HG03196 (cell line): ENCODE measurements at regions not wholly inside any gene's neighbourhood (a gene's known extent, or its start where the extent isn't known, plus 50 kb on each side); places are given as distances from the start of the nearest gene placed in this dataset.
"Not testable (repeated sequence)": the region's sequence is repeated elsewhere in the genome, so short reads cannot be mapped to it uniquely, and the experiment has no call there.

Experiments
- ATAC-seq: cut with Tn5 transposase; IDR thresholded peaks from one replicate; pipeline ENCODE4 v1.9.1; 2021; ENCODE audit not compliant: unreplicated experiment

- no peak for ATAC-seq
These were observed 237.0 kb downstream of the IKZF2 start for GRCh38 chr2:212914392-212914791.

- ATAC-seq: no peak
These were observed 237.6 kb downstream of the IKZF2 start for GRCh38 chr2:212913640-212914306.

DNA sequence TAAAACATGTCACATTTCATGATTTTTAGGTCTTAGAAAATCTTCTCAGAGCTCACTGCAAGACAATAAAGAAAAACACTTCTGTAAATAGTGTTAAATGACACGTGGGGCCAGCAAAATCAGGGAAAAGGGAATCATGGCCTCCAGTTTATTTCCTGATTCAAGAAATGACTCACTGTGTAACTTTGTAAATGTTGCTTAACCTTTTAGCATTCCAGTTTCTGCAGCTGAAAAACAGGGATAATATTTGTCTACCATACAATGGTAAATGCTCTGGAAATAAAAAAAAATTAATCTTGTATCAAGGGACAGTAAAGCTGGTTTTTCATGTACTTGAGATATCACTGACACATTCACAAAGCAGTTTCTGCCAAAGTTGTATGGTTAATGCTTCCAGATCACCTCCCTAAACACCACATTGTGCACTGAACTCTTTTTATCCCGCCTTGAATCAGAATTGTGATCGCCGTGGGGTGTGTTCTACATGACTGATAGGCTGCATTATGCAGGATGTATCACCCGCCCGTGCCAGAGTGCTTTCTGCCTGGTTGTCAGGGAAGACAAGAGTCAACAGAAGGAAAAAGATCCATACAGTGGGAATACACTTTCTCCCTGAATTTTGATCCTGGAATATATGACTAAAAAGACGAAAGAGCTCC is 238.8 kb downstream of the IKZF2 start:
- ATAC-seq: no peak

DNA sequence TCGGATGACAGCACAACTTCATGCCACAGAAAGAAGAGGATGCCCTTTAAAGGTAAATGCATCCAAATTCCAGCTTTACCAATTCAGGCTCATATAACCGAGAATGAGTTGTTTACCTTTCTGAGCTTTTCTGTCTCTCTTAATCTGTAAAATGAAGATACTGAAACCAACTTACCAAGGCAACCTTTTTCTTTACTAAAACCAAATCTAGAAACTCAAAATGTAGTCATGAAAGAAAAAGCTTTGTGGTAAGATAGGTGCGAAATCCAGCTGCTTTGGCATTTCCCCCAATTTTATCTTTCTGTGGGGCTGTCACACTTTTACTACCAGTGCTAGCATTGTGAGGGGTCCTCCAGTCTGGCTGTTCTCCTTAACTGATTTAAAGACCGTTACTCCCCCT is 240.4 kb downstream of the IKZF2 start:
- ATAC-seq: peak; percentile 31

DNA sequence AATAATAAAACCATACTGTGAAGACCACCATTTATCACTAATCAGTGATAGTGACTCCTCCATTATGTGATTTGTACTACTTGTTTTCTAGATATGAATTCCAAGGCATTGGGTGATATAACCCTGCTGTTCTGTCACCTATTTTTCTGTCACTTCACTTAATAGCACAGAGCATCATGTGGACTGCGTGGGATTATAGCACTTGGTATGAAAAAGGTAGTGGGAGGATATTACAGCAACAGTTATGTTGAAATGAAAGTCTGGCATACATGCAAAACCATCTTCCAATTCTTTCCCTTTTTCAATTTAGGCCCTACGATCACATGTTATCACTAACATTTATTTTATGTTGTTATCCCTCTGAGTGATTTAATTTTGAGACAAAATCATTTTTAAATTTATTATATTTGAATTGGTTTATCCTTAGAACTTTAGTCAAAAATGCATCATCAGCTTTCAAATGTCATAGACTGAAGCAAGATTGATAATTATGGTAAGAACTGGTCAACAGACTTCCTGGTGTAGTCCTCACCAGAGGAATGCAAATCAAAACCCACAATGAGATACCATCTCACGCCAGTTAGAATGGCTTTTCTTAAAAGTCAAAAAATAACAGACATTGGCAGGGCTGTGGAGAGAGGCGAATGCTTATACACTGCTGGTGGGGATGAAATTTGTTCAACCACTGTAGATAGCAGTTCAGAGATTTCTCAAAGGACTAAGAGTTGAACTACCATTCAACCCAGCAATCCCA is 242.6 kb downstream of the IKZF2 start:
- no peak for ATAC-seq

DNA sequence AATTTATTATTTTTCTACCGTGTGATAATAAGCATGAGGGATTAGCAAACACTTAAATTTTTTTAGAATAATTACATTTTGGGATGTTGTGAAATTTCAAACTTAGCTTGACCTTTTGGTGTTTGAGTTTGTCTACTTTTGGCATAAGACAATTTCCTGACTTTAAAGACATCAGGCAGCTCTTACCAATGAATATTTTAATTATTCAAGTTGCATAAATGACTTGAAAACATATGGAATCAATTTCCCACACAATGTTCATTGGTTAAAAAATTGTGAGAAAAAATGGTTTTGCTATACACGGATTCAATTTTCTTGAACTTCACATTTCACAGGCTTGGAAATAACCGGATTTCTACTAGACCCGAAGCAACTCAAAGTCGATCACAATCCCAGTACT is 243.4 kb downstream of the IKZF2 start:
- no peak for ATAC-seq

DNA sequence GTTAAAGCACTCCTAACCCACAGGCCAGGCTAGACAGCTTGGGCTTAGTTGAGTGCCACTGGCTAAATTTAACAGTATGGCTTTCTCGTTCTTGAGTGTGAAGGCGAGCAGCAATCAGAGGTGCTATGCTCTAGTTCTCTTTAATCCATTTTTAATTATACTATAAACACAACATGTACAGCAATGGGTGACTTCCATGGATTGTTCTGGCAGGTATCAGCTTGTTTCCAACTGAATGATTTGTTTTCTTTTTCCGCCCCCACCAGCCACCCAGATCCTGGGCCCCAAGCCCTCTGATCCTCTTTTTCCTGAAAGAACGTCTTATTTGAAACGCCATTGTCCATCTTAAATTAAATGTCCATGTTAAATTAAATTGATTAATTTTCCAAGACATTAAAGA is 244.8 kb downstream of the IKZF2 start:
- ATAC-seq: no peak

GRCh38 chr2:212905640-212906201 is 245.7 kb downstream of the IKZF2 start:
- ATAC-seq: no peak

- ATAC-seq: no peak
These were observed 246.8 kb downstream of the IKZF2 start for GRCh38 chr2:212904646-212905045.

GRCh38 chr2:212903413-212903812 is 248.0 kb downstream of the IKZF2 start:
- no peak for ATAC-seq

DNA sequence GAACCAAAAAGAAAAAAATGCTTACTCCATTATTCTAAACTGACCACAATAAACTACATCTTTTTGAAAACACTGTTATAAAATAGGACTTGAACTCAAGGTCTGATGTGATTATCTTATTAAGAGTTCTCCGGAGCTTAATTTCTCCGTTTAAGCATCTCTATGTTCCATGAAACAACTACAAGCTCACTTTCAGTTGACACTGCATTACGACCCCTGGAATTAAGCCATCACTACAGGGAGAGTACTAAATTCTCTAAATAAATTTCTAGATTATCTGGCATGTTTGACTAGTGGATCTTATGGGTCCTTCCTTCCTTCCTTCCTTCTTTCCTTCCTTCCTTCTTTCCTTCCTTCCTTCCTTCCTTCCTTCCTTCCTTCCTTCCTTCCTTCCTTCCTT is 249.0 kb downstream of the IKZF2 start:
- ATAC-seq: no peak

- ATAC-seq: no peak
These were observed 249.7 kb downstream of the IKZF2 start for GRCh38 chr2:212901604-212902275.

GRCh38 chr2:212900715-212901114 is 250.7 kb downstream of the IKZF2 start:
- ATAC-seq: no peak

DNA sequence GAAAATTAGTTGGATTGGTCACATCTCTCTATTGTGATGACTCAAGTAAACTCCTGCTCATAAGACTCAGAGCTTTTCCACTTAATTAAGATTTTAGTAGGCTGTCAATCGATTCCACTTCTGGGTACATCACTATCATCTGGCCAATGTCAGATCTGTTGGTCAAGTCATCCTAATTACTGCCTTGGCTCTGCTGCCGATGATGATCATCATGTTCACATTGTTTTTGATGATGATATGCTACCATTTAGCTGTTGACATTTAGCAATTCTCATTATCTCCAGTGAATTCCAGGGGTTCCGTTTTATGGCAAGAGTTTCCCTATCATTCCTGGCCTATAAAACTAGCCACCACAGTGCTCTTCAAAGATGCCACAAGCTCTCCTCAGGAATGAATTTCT is 253.4 kb downstream of the IKZF2 start:
- no peak for ATAC-seq

- no peak for ATAC-seq
These were observed 254.1 kb downstream of the IKZF2 start for GRCh38 chr2:212897296-212897695.

- no peak for ATAC-seq
These were observed 257.4 kb downstream of the IKZF2 start for GRCh38 chr2:212894026-212894425.

DNA sequence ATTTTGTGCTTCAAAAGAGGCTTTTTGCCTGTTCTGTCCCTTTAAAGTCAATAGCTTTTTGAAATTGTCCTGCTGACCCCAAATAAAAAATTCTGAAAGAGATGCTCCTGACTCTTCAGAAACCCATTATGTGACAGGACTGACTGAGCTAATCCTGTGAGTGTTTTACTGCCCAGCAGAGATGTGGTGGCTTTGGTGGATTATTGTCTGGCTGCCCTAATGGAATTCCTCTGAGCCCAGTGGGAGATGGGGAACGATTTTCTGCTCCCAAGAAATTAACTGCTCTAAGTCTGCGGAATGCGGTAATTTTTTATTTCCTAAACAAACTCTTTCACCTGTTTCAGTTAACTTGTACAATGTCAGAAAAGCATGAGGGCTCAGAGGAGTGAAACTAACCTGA is 258.2 kb downstream of the IKZF2 start:
- ATAC-seq: no peak

GRCh38 chr2:212892193-212892592 is 259.2 kb downstream of the IKZF2 start:
- ATAC-seq: no peak

- no peak for ATAC-seq
These were observed 259.8 kb downstream of the IKZF2 start for GRCh38 chr2:212891580-212891979.

GRCh38 chr2:212882626-212883025 is 268.8 kb downstream of the IKZF2 start:
- no peak for ATAC-seq

DNA sequence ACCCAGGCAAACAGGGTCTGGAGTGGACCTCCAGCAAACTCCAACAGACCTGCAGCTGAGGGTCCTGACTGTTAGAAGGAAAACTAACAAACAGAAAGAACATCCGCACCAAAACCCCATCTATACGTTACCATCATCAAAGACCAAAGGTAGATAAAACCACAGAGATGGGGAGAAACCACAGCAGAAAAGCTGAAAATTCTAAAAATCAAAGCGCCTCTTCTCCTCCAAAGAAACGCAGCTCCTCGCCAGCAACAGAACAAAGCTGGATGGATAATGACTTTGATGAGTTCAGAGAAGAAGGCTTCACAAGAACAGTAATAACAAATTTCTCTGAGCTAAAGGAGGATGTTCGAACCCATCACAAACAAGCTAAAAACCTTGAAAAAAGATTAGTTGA is 274.9 kb downstream of the IKZF2 start:
- not testable (repeated sequence) for ATAC-seq
